ENCODE measurements at regions not wholly inside any gene's neighbourhood (a gene's known extent, or its start where the extent isn't known, plus 50 kb on each side); places are given as distances from the start of the nearest gene placed in this dataset.

- intact Hi-C loops (cut with micrococcal nuclease; ENCODE audit: unreplicated experiment) = no loop called here
- in situ Hi-C loops (cut with HindIII; ENCODE audit: extremely low pct_ligation_motif_present, low pct_unique_long_range_greater_than_20kb) = no loop called here
- Histone ChIP-seq H3K36me3 (replicated peaks in 1 of 2; ENCODE audit: control insufficient read depth in 1 of 2, insufficient read depth in 2 of 2, low read length in 2 of 2) (no peaks in the 10 kb centered on the region), H3K27me3 (ENCODE audit: control insufficient read depth in 1 of 2, insufficient read depth in 2 of 2, low read length in 2 of 2) (no peaks in the 10 kb centered on the region), H3K9ac (ENCODE audit: insufficient read depth, low read depth, low read length) (no peak overlapping the region), H3K4me3 (replicated peaks in 1 of 3; ENCODE audit: insufficient read depth in 1 of 3, low read depth in 2 of 3, low read length in 3 of 3) (no peak overlapping the region), H4K20me1 (ENCODE audit: insufficient read depth, low read length) (no peaks in the 10 kb centered on the region), H3K9me3 (ENCODE audit: low read length) (peaks cover 48% of the 10 kb centered on the region), H3K4me2 (ENCODE audit: low read depth, low read length) (no peak overlapping the region), H2AFZ (ENCODE audit: low read length) (no peak overlapping the region), H3K27ac (ENCODE audit: extremely low read length, insufficient read depth, low read length) (no peak overlapping the region), H3K4me1 (ENCODE audit: insufficient read depth, low read length) (no peaks in the 10 kb centered on the region), H3K79me2 (ENCODE audit: insufficient read depth, low read length) (no peaks in the 10 kb centered on the region)
- FAIRE-seq (no peak), ATAC-seq (no peak), DNase-seq (ENCODE audit: low spot score) (no peak)
- CTCF ChIA-PET (ENCODE audit: low intra/inter-chr PET ratio, low total read pairs) = no interaction called here
- no peak for TF ChIP-seq SIX4 (CRISPR knock-in tag; IDR thresholded peaks at IDR 0.05)
- TF ChIP-seq THRA (CRISPR knock-in tag; IDR thresholded peaks at IDR 0.05; ENCODE audit: borderline replicate concordance) = no peak
- TF ChIP-seq, protein P1, sequence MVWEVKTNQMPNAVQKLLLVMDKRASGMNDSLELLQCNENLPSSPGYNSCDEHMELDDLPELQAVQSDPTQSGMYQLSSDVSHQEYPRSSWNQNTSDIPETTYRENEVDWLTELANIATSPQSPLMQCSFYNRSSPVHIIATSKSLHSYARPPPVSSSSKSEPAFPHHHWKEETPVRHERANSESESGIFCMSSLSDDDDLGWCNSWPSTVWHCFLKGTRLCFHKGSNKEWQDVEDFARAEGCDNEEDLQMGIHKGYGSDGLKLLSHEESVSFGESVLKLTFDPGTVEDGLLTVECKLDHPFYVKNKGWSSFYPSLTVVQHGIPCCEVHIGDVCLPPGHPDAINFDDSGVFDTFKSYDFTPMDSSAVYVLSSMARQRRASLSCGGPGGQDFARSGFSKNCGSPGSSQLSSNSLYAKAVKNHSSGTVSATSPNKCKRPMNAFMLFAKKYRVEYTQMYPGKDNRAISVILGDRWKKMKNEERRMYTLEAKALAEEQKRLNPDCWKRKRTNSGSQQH (CRISPR knock-in tag; IDR thresholded peaks at IDR 0.05; ENCODE audit: low read depth) = no peak
- TF ChIP-seq ZNF317 (CRISPR knock-in tag; IDR thresholded peaks at IDR 0.05) = no peak
- TF ChIP-seq MAFF (IDR thresholded peaks at IDR 0.05; ENCODE audit: low read depth, low read length) = no peak
- TF ChIP-seq ZEB1 (IDR thresholded peaks at IDR 0.05; ENCODE audit: insufficient replicate concordance, low read depth) = no peak
- TF ChIP-seq, protein P2, sequence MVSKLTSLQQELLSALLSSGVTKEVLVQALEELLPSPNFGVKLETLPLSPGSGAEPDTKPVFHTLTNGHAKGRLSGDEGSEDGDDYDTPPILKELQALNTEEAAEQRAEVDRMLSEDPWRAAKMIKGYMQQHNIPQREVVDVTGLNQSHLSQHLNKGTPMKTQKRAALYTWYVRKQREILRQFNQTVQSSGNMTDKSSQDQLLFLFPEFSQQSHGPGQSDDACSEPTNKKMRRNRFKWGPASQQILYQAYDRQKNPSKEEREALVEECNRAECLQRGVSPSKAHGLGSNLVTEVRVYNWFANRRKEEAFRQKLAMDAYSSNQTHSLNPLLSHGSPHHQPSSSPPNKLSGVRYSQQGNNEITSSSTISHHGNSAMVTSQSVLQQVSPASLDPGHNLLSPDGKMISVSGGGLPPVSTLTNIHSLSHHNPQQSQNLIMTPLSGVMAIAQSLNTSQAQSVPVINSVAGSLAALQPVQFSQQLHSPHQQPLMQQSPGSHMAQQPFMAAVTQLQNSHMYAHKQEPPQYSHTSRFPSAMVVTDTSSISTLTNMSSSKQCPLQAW (CRISPR knock-in tag; IDR thresholded peaks at IDR 0.05) = no peak
- no peak for TF ChIP-seq MBNL3 (CRISPR knock-in tag; conservative IDR thresholded peaks at IDR 0.05)
- TF ChIP-seq THYN1 (CRISPR knock-in tag; IDR thresholded peaks at IDR 0.05; ENCODE audit: borderline replicate concordance, low read depth) = no peak
- TF ChIP-seq, protein P3, sequence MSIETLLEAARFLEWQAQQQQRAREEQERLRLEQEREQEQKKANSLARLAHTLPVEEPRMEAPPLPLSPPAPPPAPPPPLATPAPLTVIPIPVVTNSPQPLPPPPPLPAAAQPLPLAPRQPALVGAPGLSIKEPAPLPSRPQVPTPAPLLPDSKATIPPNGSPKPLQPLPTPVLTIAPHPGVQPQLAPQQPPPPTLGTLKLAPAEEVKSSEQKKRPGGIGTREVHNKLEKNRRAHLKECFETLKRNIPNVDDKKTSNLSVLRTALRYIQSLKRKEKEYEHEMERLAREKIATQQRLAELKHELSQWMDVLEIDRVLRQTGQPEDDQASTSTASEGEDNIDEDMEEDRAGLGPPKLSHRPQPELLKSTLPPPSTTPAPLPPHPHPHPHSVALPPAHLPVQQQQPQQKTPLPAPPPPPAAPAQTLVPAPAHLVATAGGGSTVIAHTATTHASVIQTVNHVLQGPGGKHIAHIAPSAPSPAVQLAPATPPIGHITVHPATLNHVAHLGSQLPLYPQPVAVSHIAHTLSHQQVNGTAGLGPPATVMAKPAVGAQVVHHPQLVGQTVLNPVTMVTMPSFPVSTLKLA (IDR thresholded peaks at IDR 0.05) = no peak
- no peak for TF ChIP-seq ZC3H13 (CRISPR knock-in tag; IDR thresholded peaks at IDR 0.05)
- no peak for TF ChIP-seq SRSF4 (IDR thresholded peaks at IDR 0.05; ENCODE audit: low read depth, low read length, poor library complexity, severe bottlenecking)
- TF ChIP-seq SETDB1 (CRISPR knock-in tag; IDR thresholded peaks at IDR 0.05; ENCODE audit: borderline replicate concordance) = no peak
- TF ChIP-seq ZIK1 (CRISPR knock-in tag; IDR thresholded peaks at IDR 0.05; ENCODE audit: borderline replicate concordance, low read depth) = no peak
- TF ChIP-seq SNRNP70 (IDR thresholded peaks at IDR 0.05; ENCODE audit: low read depth, low read length) = no peak
- TF ChIP-seq GRHL1 (CRISPR knock-in tag; conservative IDR thresholded peaks at IDR 0.05) = no peak
- no peak for TF ChIP-seq NR3C1 (CRISPR knock-in tag; IDR thresholded peaks at IDR 0.05)
- TF ChIP-seq ZNF629 (CRISPR knock-in tag; conservative IDR thresholded peaks at IDR 0.05) = no peak
- POLR2A ChIA-PET = no interaction called here
- BruUV-seq (replicated peaks) = no TSS peak
- WGBS (ENCODE audit: low lambda C conversion rate) = 0% methylated on average over 2 of the region's 3 CpGs
These were observed 267.7 kb downstream of the CHL1 start for GRCh38 chr3:464255-464654.

Measured in HepG2 (cell line).